SH-SY5Y (cell line): ENCODE measurements at regions not wholly inside any gene's neighbourhood (a gene's known extent, or its start where the extent isn't known, plus 50 kb on each side); places are given as distances from the start of the nearest gene placed in this dataset.

Experiments used
- GATA2 ChIP-seq: IDR thresholded peaks from 2 replicates; pipeline ENCODE4 v1.6.1; 2011; ENCODE audit warnings: mild to moderate bottlenecking, low read depth, low read length
- GATA3 ChIP-seq: IDR thresholded peaks from 2 replicates; pipeline ENCODE4 v1.6.1; 2011; ENCODE audit warnings: low read depth, mild to moderate bottlenecking, low read length, moderate library complexity

- TF ChIP-seq GATA2 (no peak), GATA3 (no peak)
Observed at GRCh38 chr11:128201009-128201408, 386.3 kb downstream of the ETS1 start.
